Lower leg skin (tissue), 3 donors: ENCODE measurements at regions not wholly inside any gene's neighbourhood (a gene's known extent, or its start where the extent isn't known, plus 50 kb on each side); places are given as distances from the start of the nearest gene placed in this dataset.

Experiments used
- POLR2A ChIP-seq, 2 donors: fragments of 450-650 bp; IDR thresholded peaks; one replicate each; pipeline ENCODE4 v1.6.1; 2016 to 2017; ENCODE audit warnings: antibody characterized with exemption in 2 of 2, mild to moderate bottlenecking in 1 of 2, moderate library complexity in 1 of 2
- TF ChIP-seq, protein P1 (sequence below), 3 donors: fragments of 450-650 bp; IDR thresholded peaks; one replicate each; pipeline ENCODE4 v1.5.1; 2016; ENCODE audit warnings: antibody characterized with exemption in 3 of 3, mild to moderate bottlenecking in 3 of 3, moderate library complexity in 2 of 3

DNA sequence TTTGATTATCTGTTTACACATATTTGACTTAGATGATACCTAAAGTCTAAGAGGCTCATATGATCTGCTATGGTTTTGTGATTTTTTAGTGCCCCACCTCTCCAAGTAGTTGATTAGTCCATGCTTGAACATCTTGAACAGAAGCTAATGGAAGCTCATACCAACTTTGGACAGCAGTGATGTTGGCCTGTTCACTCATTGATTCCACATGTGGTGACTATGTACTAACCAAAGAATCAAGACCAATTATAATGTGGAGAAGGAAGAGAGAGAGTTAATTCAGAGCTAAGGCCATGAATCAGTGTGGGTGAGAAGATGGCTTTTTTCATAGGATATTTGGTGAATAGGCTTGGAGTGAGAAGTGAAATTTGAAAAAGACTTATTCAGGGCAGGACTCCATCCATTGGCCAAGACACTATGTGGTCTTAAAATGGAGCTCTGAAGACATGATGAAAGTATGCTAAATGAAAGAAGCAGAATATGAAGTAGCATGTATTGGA, 178.3 kb upstream of the TWIST2 start:
- TF ChIP-seq, protein P1, sequence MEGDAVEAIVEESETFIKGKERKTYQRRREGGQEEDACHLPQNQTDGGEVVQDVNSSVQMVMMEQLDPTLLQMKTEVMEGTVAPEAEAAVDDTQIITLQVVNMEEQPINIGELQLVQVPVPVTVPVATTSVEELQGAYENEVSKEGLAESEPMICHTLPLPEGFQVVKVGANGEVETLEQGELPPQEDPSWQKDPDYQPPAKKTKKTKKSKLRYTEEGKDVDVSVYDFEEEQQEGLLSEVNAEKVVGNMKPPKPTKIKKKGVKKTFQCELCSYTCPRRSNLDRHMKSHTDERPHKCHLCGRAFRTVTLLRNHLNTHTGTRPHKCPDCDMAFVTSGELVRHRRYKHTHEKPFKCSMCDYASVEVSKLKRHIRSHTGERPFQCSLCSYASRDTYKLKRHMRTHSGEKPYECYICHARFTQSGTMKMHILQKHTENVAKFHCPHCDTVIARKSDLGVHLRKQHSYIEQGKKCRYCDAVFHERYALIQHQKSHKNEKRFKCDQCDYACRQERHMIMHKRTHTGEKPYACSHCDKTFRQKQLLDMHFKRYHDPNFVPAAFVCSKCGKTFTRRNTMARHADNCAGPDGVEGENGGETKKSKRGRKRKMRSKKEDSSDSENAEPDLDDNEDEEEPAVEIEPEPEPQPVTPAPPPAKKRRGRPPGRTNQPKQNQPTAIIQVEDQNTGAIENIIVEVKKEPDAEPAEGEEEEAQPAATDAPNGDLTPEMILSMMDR (IDR thresholded peaks at IDR 0.05) = no peak
- no peak for TF ChIP-seq POLR2A (IDR thresholded peaks at IDR 0.05)
